HG02763 (cell line): ENCODE measurements at regions not wholly inside any gene's neighbourhood (a gene's known extent, or its start where the extent isn't known, plus 50 kb on each side); places are given as distances from the start of the nearest gene placed in this dataset.

Experiments used
- ATAC-seq: cut with Tn5 transposase; IDR thresholded peaks from one replicate; pipeline ENCODE4 v1.9.1; 2021; ENCODE audit warnings: mild to moderate bottlenecking, moderate library complexity; ENCODE audit not compliant: unreplicated experiment

DNA sequence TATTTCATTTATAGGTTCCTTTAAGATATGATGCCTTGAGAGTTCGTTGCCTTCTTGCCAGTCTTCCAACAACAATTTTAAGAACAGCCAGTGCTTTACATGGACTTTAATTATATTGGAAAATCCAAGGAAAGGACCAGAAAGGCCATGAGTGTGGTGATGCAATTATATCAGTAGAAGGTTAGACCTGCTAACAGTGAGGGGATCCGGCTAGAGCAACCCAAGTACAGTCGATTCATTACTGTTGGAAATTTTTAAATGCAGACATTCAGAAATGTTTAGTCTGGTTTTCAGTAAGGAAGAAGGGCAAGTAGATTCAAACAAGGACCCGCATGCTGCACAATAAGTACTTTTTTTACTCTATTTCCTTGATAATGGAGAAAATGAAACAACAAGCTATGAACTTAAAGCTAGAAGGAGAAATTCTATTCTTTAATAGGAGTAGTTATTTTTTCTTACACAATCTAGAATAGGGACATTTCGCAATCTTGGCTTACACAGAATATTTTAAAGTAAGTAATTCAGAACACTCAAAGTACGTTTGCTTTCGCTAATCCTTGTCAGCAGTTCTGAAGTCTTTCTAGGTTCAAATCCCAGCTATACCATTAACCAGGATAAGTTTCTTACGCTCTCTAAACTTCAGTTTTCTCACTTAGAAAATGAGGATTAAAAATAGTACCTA lies 405.5 kb downstream of the MEIS1 start:
- ATAC-seq: no peak

DNA sequence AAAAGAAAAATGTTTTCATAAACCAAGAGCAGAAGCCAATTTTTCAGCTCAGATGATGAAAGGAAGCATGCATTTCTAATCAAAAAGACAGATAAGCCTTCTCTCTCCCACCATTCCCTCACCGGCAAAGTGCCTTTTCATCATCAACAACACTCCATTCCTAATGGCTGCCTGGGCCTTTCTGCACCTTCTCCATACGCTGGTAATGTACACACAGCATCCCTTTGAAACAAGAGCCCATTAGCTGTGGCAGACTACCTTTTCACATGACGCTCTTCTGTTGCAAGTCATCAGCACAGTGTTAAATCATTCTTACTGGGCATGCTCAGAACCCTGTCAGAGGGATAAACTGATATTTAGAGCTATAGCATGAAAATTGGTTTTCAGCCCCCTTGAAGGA lies 408.9 kb downstream of the MEIS1 start:
- ATAC-seq: no peak

DNA sequence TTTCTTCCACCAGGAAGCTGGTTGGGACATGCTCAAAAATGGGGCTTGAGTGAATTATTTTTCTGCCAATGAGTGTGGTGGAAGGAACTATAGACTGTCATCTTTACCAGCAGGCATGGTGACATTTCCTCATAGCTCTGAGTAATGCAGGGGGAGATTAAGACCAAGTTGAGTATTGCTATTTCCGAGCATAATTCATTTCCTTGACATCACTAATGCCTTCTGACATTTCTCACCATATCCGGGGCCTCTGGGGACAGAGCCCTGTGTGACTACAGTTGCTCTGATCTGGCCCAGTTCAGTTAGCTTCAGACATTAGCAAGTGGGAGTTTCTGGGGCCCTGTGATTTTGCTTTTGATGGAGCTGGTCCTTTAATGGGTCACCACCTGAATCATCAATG lies 410.4 kb downstream of the MEIS1 start:
- ATAC-seq: no peak

DNA sequence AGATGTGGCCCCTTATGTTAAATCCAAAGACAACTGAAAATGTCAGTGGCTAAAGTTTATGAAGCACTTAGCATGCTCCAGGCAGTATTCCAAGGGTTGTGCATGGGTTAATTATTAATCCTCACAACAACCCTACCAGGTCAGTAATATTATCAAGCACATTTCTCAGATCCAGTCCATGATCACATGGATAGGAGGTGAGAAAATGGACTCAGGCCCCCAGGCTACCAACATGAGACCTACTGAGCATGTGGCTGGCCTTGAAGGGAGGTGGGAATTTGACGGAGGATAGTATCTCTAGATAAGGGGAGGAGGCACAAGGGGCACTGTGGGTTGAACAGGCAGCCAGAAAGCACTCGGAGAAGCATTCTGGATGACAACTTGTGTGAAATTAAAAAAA lies 412.0 kb downstream of the MEIS1 start:
- ATAC-seq: no peak

DNA sequence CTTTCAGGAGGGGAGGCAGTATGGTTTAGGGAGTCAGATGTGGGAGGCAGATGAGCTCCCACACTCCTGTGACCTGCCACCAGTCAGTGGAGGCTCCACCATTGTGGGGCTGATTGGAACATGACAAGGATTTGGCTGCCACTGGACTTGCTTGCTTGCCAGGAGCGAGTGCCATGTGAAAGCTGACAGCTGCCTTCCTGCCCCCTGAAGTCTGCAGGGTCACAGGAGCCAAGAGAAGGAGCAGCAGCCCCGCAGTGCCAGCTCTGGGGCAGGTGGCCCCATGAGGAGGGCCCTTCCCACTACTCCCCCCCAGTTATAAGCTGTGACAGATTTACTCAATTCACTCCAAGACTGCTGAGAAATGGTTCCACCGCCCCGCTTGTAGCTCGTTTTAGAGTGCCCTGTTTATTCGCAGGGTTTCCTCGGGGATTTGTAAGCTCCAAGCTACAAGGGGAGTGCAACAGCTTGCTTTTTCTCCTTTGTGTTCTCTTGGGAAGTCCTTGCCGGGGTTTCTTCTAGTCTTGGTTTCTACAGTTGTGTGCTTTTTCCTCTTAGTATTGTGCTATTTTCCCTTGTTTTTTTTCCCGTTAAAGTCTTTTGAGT lies 414.3 kb downstream of the MEIS1 start:
- ATAC-seq: no peak

DNA sequence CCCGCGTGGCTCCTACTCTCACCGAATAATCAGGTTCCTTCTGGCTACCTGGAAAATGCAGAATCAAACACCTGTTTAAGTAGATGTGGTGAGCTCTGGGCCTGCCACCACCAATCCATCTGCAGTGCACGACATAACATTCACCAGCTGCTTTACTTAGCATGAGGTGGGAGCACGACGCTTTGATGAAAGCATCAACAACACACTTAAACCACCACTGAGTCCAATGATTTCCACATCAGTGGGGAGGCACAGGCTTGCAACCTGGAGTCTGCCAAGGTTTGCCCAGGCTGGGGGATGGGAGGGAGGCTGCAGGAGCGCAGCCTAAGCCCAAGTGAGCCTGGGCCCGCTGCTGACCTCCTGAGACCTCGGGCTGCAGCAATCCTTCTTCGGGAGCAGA lies 415.5 kb downstream of the MEIS1 start:
- no peak for ATAC-seq

DNA sequence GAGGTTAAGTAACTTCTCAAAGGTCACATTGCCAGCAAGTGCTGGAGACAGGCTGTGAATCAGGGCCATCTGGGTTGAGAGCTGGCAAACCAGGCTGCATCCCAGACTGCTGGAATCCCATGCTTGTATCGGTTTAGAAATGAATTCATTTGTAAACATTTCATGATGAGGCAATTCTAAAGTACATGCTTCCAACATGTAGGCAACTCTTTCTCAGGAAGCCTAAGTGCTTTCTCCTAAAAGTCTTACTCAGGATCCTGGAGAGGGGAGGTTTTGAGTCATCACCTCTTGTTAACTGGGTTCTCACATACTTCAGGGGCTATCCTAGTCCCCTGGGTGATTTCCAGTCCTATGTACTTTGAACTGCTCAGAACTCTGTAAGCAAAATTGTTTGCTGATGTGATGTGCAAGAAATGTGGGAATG lies 416.5 kb downstream of the MEIS1 start:
- no peak for ATAC-seq

DNA sequence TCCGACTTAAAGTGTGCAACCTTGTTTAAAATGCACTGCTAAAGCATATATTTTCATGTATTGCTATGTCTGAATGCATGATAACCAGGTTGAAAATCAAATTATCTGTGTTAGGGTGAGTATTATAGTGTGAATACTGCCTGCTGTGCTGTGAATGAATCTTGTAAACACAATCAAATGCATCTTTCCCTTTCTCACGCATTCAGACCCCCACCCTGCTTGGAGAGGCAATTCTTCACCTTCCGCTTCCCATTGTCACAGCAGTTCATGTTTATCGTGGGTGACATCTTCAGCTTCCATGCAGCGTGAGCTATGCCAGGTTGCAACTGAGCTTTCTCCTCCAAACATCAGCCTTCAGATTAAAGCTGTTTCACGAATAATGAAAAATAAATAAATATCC lies 418.0 kb downstream of the MEIS1 start:
- no peak for ATAC-seq

DNA sequence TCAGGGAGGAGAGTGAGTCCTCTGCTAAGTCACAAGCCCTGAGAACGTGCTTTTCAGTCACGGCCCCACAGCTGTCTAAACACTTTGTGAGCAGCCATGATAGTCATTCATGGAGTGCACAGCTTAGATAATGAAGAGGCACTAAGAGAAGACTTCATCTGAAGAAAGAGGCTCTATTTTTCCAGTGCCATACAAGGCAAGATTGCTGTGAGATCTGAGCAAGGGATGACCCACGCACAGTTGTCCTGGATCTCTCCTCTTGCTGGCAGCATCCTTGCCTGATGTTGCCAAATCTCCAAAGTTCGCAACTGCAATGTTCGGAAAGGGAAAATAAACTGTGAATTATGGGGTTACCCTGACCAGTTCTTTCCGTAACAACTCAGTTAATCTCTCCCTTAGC lies 418.7 kb downstream of the MEIS1 start:
- no peak for ATAC-seq

DNA sequence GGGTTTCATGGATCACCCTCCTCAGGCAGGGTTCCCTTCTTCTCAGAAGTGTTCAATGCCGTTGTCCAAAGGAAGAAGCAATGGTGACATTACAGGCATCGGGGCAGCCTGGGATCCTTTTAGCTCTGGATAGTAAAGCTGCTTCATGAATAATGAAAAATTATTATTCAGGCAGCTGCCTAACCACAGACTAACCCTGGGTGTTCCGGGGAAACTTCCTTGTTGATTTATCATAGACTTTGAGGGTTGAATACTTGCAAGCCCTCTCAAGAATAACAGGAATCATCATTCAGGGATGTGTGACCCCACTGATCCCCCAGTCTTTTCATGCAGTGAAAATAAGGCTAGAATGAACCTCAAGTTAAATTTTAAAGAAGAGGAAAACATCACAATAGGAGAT lies 419.4 kb downstream of the MEIS1 start:
- no peak for ATAC-seq

DNA sequence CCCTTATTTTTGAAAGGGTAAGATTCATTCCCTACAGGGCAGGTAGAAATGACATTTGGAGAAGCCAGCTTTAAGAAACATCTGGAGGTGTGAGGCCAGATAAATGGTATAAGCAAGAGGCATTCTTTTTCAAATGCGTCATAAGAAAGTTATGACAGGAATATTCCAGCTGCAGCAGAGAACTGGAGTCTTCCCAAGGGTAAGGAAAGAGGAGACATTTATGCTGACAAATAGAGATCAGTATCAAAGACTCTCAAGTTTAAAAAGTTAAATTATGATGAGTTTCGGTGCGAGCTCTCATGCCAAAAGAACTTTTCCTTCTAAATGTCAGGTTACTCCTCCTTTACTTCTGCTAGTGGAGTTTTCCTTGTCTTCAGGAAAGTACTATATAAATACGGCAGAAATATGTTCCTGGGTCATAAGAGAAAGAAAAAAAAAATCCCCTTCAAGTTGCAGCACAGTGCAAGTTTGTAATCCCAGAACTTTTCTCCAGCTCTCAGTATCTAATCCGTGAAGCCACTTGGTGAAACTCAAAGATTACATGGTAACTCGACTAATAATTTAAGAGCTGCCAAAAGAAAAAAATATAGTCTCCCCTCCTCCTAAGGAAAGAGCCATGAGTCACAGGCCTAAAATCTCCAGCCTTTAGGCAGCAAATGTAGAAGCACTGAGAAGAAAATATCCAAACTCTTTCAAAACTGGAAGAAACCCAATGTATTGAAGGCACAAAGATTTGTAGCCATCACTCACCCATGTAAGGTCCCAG lies 428.1 kb downstream of the MEIS1 start:
- ATAC-seq: no peak

DNA sequence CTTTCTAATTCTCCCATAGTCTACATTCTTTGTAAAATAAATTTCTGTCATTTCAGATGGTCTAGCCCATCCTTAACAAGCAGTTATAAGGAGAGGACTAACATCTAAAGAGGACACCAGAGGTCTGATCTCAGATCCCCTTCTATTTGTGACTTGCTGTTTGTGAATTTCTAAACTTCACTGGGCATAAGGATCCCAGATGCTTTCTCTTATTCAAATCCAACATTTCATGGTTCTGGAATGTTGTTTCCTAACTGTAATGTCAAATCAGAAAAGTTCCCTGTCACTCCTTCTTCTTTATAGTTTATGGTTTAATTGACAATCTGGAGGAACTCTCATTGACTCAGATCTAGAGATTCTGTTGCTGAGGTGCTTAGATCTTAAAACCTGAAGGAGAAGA lies 430.2 kb downstream of the MEIS1 start:
- ATAC-seq: no peak

DNA sequence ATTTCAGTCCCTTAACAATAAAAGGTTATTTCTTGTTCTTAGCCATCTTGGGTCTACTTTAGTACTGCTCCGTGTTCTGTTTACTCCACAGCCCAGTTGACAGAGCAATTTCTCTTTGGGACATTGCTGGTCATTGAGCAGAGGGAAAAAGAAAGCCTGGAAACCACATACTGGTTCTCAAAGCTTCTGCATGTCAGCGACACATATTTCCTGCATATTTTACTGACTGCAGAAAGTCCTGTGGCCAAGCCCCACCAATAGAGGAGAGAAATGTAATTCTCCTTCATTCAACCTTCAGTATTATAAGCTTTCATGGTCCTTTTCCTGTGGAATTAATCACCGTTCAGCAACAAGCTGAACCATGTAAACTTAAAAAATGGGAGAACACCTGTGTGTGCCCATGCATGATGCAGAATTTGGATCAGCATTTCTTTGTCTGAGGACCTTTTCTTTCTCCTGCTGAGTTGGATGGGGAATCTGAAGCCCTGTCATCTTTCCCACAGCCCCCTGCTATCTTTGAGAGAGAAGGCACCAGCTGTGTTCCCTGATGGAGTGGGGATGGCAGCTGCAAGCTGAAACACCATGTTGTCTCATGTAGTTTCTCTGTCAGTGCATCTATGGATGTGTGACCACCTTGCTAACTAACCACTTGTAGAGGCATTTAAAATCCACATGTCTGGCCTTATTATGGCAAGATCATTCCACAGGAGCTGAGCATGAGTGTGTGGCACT lies 431.6 kb downstream of the MEIS1 start:
- no peak for ATAC-seq

DNA sequence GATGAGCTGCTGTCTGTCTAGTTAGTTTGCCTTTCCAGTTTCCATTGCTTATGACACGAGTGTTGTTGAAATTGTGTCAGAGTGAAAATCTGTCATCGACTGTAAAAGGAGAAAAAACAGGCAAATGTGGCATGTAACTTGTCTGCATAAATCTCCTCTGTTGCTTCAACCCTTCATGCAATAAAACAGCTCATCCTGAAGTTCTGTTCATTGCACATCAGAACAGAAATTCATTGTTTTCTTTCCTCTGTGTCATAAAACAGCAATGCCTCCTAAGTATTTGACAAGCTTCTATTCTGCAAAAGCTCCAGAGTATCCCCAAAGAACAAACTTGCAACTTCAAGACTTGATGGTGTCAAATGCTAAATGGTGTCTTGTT lies 432.1 kb downstream of the MEIS1 start:
- no peak for ATAC-seq

DNA sequence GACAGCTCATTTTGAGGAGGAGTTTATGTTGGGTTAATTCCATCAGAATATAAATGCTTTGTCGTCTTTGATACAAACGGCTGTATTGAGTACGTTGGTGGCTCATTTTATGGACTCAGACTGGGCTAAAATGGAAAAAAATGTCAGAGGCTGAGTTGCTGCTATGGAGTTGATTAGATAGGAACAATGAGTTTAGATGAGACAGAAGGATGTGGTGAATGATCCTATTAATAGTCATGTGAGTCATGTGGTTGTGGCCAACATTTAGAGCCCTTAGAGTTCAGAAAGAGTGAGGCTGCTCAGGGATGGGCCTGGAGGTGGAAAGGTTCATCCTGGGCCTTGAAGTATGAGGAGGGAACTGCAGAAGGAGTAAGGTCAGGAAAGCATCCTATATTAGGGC lies 434.2 kb downstream of the MEIS1 start:
- ATAC-seq: no peak

DNA sequence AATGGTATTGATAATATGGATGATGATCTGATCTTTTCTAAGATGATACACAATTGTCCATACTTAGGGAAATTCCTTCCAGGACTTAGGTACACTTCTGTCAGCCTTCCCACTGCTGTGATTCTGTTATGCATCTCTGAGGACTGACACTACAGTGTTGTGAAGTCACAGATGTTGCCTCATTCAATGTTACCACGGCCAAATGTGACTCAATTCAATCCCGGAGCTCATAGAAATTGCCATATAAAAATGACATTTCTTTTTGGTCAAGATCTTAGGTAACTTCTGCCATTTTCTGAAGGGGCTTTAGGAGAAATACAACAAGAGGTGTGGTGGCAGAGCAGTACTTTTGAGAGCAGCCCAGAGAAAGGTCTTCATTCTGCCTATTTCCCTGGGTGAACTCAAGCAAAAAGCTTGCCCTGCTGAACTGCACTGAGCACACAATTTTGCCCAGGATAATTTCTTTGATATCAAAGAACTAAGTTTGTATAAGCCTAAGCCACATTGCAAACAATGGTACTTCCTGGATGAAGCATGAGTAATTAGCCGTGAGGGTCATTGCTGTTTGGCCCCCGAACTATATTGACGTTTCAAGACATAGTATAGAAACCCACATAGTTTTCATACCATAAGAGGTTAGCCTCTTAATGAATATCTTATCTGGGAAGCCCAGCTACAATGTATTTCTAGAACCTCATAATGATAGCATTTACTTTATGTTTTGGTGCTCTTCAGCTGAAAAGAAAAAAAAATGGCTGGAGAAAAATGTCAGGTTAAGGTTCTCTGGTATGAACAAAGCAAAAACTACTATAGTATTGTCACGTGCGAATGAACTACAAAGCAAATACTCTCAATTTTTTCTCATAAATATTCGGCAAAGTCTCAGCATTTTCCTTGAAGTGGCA lies 437.4 kb downstream of the MEIS1 start:
- no peak for ATAC-seq

DNA sequence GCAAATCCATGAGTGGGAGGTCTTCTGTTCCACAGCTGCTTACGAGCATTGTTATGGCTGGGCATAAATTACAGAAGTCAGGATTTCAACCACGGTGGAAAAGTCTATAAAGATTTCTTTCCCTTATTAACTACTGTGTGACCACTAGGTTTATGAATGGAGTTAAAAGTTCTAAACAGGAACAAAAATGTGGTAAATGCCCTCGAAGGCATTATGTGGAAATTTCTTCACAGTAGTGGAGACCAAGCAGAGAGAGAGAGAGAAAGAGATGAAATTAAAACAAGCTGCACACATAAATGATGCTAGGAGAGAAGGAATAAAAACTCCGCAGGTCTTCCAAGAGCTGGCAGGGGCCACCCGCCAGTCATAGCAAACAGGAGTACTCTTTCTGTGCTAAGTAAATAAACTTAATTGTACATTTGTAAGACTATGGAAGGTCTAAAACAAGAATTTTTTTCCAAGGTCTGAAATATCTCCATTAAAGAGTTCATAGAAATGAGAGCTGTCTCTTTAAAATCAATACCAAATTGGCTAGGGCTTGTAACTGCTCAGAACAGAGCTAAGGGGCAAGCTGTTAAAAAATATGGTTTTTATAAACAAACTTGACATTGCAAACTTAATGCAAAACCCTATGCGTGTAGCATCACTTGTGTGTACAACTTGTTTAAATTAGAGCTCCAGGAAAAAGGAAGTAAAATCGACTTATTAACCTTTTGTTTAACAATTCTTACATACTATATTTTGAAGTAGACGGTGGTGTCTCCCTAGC lies 438.2 kb downstream of the MEIS1 start:
- ATAC-seq: no peak

DNA sequence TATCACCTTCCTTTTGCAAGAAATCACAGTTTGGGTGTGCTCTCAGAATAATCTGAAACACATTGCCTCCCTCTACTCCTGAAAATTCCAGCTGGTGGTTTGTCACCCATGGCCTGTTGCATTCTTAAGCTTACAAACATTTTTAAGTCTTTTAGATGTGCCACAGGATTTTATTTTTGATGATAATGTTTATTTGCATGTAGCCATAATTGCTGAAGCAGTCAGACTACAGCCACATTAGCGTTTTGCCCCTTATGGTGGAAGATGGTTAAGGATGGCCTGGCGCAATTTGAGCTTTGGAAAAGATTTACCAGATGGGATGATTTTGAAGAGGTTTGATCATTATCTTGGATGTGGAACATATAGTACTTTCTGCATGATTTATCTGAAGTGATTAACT lies 439.5 kb downstream of the MEIS1 start:
- ATAC-seq: no peak

DNA sequence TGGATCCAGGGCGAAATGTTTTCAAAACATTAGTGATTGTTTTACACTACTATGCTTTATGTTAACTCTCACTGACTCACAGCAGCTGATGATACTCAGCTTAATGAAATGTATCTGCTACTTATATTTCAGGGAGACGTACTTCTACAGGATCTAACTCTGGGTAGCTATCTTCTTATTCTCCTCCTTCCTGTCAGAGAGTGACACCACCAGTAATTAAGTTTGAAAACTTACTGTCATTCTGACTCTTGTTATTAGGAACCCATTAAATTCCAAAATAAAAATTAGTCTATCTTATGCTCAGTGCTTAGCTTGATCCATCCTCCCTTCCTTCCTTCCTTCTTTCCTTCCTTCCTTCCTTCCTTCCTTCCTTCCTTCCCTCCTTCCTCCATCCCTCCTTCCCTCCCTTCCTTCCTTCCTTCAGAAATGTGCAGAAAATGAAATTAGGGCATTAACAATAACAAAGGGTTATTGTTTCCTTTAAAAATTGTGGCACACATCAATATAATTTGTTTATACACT lies 441.1 kb downstream of the MEIS1 start:
- ATAC-seq: no peak
